Renal cortical epithelial cell (primary cell): ENCODE measurements at regions not wholly inside any gene's neighbourhood (a gene's known extent, or its start where the extent isn't known, plus 50 kb on each side); places are given as distances from the start of the nearest gene placed in this dataset.

Experiments
- DNase-seq: peaks from one replicate; pipeline ENCODE4 v3.0.0-alpha.2; 2011; ENCODE audit warnings: low read depth

- DNase-seq: no peak
Observed at GRCh38 chr18:73962256-73962655, 185.4 kb downstream of the FBXO15 start.

- DNase-seq: no peak
Observed at GRCh38 chr18:73961804-73962203, 185.8 kb downstream of the FBXO15 start.

GRCh38 chr18:73959352-73959751, 188.3 kb downstream of the FBXO15 start:
- DNase-seq: no peak

- no peak for DNase-seq
Observed at GRCh38 chr18:73954268-73954667, 193.4 kb downstream of the FBXO15 start.

- no peak for DNase-seq
Observed at GRCh38 chr18:73952296-73952946, 195.2 kb downstream of the FBXO15 start.

- no peak for DNase-seq
Observed at GRCh38 chr18:73950116-73950700, 197.4 kb downstream of the FBXO15 start.

GRCh38 chr18:73948497-73948896, 199.1 kb downstream of the FBXO15 start:
- no peak for DNase-seq

GRCh38 chr18:73948084-73948483, 199.6 kb downstream of the FBXO15 start:
- DNase-seq: no peak

- DNase-seq: no peak
Observed at GRCh38 chr18:73947180-73947921, 200.3 kb downstream of the FBXO15 start.

GRCh38 chr18:73945130-73945792, 202.4 kb downstream of the FBXO15 start:
- DNase-seq: peak; percentile 1

- no peak for DNase-seq
Observed at GRCh38 chr18:73944715-73945114, 202.9 kb downstream of the FBXO15 start.

- no peak for DNase-seq
Observed at GRCh38 chr18:73943763-73944162, 203.9 kb downstream of the FBXO15 start.

- no peak for DNase-seq
Observed at GRCh38 chr18:73942956-73943355, 204.7 kb downstream of the FBXO15 start.

- no peak for DNase-seq
Observed at GRCh38 chr18:73942081-73942625, 205.5 kb downstream of the FBXO15 start.

- no peak for DNase-seq
Observed at GRCh38 chr18:73940721-73941120, 206.9 kb downstream of the FBXO15 start.

GRCh38 chr18:73939391-73939790, 208.2 kb downstream of the FBXO15 start:
- no peak for DNase-seq

- DNase-seq: no peak
Observed at GRCh38 chr18:73933685-73934084, 213.9 kb downstream of the FBXO15 start.

- no peak for DNase-seq
Observed at GRCh38 chr18:73932976-73933375, 214.7 kb downstream of the FBXO15 start.

- no peak for DNase-seq
Observed at GRCh38 chr18:73927496-73927895, 220.1 kb downstream of the FBXO15 start.

GRCh38 chr18:73924836-73925235, 222.8 kb downstream of the FBXO15 start:
- DNase-seq: no peak

- DNase-seq: no peak
Observed at GRCh38 chr18:73924307-73924706, 223.3 kb downstream of the FBXO15 start.

- DNase-seq: no peak
Observed at GRCh38 chr18:73923866-73924265, 223.8 kb downstream of the FBXO15 start.
